ENCODE measurements at regions not wholly inside any gene's neighbourhood (a gene's known extent, or its start where the extent isn't known, plus 50 kb on each side); places are given as distances from the start of the nearest gene placed in this dataset.

DNA sequence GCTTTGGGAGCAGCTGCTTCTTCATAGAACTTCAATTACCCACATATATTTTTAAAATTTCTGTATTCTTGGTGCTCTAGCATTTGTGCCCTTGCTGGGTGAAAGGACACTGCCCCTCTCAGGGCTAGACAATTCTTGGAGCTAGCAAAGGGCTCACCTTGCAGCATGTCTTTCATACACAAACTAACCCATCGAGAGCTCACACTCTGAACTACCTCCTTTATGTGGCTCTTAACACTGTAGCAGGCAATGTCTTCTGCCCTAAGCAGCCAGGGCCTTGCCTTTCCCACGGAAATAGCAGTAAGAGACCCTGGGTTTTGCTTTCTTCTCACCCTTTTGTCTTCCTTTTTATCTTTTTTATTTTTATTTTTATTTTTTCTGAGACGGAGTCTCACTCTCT lies 234.0 kb downstream of the ACTR3 start:
- Mint-ChIP-seq H3K4me3 (ENCODE audit: unreplicated experiment) (no peak overlapping the region), H3K36me3 (ENCODE audit: low read depth, unreplicated experiment) (no peaks in the 10 kb centered on the region), H3K27me3 (ENCODE audit: low read depth, unreplicated experiment) (peaks cover 2% of the 10 kb centered on the region), H3K27ac (ENCODE audit: unreplicated experiment) (no peak overlapping the region), H3K9me3 (ENCODE audit: unreplicated experiment) (no peaks in the 10 kb centered on the region), H3K4me1 (ENCODE audit: low read depth, unreplicated experiment) (no peaks in the 10 kb centered on the region)
- TF ChIP-seq, protein P1, sequence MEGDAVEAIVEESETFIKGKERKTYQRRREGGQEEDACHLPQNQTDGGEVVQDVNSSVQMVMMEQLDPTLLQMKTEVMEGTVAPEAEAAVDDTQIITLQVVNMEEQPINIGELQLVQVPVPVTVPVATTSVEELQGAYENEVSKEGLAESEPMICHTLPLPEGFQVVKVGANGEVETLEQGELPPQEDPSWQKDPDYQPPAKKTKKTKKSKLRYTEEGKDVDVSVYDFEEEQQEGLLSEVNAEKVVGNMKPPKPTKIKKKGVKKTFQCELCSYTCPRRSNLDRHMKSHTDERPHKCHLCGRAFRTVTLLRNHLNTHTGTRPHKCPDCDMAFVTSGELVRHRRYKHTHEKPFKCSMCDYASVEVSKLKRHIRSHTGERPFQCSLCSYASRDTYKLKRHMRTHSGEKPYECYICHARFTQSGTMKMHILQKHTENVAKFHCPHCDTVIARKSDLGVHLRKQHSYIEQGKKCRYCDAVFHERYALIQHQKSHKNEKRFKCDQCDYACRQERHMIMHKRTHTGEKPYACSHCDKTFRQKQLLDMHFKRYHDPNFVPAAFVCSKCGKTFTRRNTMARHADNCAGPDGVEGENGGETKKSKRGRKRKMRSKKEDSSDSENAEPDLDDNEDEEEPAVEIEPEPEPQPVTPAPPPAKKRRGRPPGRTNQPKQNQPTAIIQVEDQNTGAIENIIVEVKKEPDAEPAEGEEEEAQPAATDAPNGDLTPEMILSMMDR (IDR thresholded peaks at IDR 0.05; ENCODE audit: insufficient read depth, low read depth, low read length) = no peak
- no peak for TF ChIP-seq EZH2 (IDR thresholded peaks at IDR 0.05; ENCODE audit: insufficient read depth, low read length)
- no peak overlapping the region for H3K9ac ChIP-seq (ENCODE audit: low read length)
- H3K27ac ChIP-seq (ENCODE audit: low read depth, low read length) = no peak overlapping the region
- FAIRE-seq (no peak), DNase-seq (ENCODE audit: low read depth) (no peak)
- no peaks in the 10 kb centered on the region for H3K9me3 ChIP-seq (ENCODE audit: insufficient read depth, low read depth, low read length)
- H3K79me2 ChIP-seq (ENCODE audit: insufficient read depth, low read length) = no peaks in the 10 kb centered on the region
- no peak overlapping the region for H3K4me3 ChIP-seq (ENCODE audit: insufficient read depth, low read depth, low read length)
- no peak overlapping the region for H2AFZ ChIP-seq (ENCODE audit: low read depth, low read length)
- H3K4me2 ChIP-seq (ENCODE audit: low read length) = no peak overlapping the region
- H3K27me3 ChIP-seq (ENCODE audit: insufficient read depth, low read length) = no peaks in the 10 kb centered on the region
- no peaks in the 10 kb centered on the region for H3K36me3 ChIP-seq (ENCODE audit: insufficient read depth, low read length)
- no peaks in the 10 kb centered on the region for H3K4me1 ChIP-seq (ENCODE audit: insufficient read depth, low read length)
- H4K20me1 ChIP-seq (ENCODE audit: insufficient read depth, low read length) = no peaks in the 10 kb centered on the region

DNA sequence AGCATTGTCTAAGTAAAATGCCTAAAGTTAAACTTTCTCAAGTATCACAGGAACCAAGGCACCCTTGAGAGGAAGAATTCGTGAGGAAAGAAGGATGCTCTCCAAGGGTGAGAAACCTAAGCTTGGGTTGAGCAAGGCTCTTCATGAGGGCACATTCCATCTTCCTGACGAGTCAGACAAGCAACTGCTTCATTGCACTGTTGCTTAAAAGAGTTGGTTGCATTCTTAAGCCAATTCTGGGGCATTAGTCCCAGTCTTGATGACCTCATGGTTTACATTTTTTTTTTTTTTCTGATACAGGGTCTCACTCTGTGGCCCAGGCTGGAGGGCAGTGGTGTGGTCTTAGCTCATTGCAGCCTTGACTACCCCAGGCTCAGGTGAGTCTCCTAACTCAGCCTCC lies 237.5 kb downstream of the ACTR3 start:
- H4K20me1 ChIP-seq (ENCODE audit: insufficient read depth, low read length) = no peaks in the 10 kb centered on the region
- H3K9ac ChIP-seq (ENCODE audit: low read length) = no peak overlapping the region
- H3K4me3 ChIP-seq (ENCODE audit: insufficient read depth, low read depth, low read length) = no peak overlapping the region
- H3K4me1 Mint-ChIP-seq (ENCODE audit: low read depth, unreplicated experiment) = no peaks in the 10 kb centered on the region
- FAIRE-seq (no peak), DNase-seq (ENCODE audit: low read depth) (peak; percentile 20)
- no peak overlapping the region for H2AFZ ChIP-seq (ENCODE audit: low read depth, low read length)
- H3K9me3 ChIP-seq (ENCODE audit: insufficient read depth, low read depth, low read length) = no peaks in the 10 kb centered on the region
- H3K27me3 ChIP-seq (ENCODE audit: insufficient read depth, low read length) = no peaks in the 10 kb centered on the region
- H3K36me3 Mint-ChIP-seq (ENCODE audit: low read depth, unreplicated experiment) = no peaks in the 10 kb centered on the region
- no peak overlapping the region for H3K27ac Mint-ChIP-seq (ENCODE audit: unreplicated experiment)
- TF ChIP-seq, protein P1 (IDR thresholded peaks at IDR 0.05; ENCODE audit: insufficient read depth, low read depth, low read length) = no peak
- no peak for TF ChIP-seq EZH2 (IDR thresholded peaks at IDR 0.05; ENCODE audit: insufficient read depth, low read length)
- H3K9me3 Mint-ChIP-seq (ENCODE audit: unreplicated experiment) = no peaks in the 10 kb centered on the region
- no peaks in the 10 kb centered on the region for H3K4me1 ChIP-seq (ENCODE audit: insufficient read depth, low read length)
- H3K27me3 Mint-ChIP-seq (ENCODE audit: low read depth, unreplicated experiment) = peaks cover 3% of the 10 kb centered on the region
- H3K4me3 Mint-ChIP-seq (ENCODE audit: unreplicated experiment) = no peak overlapping the region
- no peaks in the 10 kb centered on the region for H3K36me3 ChIP-seq (ENCODE audit: insufficient read depth, low read length)
- no peak overlapping the region for H3K27ac ChIP-seq (ENCODE audit: low read depth, low read length)
- no peak overlapping the region for H3K4me2 ChIP-seq (ENCODE audit: low read length)
- H3K79me2 ChIP-seq (ENCODE audit: insufficient read depth, low read length) = no peaks in the 10 kb centered on the region

DNA sequence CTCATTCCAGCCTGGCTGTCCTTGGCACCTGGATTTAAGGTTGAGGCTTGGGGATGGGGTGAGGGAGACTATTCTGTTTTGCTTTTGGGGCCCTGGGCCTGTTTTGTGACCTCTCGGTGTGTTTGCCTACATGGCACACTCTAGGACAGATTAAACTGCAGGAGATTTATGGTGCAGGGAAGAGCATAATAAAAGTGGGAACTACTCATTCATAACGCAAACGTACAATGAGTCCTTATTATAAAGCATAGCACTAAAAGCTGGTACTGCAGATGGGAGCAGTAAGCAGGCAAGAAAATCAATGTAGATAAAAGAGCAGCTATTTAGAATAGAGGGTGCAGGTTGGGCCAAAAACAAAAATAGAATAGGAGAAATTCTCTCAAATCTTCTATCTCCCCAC lies 238.4 kb downstream of the ACTR3 start:
- FAIRE-seq (no peak), DNase-seq (ENCODE audit: low read depth) (no peak)
- no peak overlapping the region for H3K9ac ChIP-seq (ENCODE audit: low read length)
- H3K27me3 ChIP-seq (ENCODE audit: insufficient read depth, low read length) = no peaks in the 10 kb centered on the region
- no peaks in the 10 kb centered on the region for H3K79me2 ChIP-seq (ENCODE audit: insufficient read depth, low read length)
- no peaks in the 10 kb centered on the region for H3K9me3 ChIP-seq (ENCODE audit: insufficient read depth, low read depth, low read length)
- Mint-ChIP-seq H3K4me3 (ENCODE audit: unreplicated experiment) (no peak overlapping the region), H3K27ac (ENCODE audit: unreplicated experiment) (no peak overlapping the region), H3K9me3 (ENCODE audit: unreplicated experiment) (no peaks in the 10 kb centered on the region), H3K36me3 (ENCODE audit: low read depth, unreplicated experiment) (no peaks in the 10 kb centered on the region), H3K27me3 (ENCODE audit: low read depth, unreplicated experiment) (peaks cover 2% of the 10 kb centered on the region), H3K4me1 (ENCODE audit: low read depth, unreplicated experiment) (no peaks in the 10 kb centered on the region)
- H2AFZ ChIP-seq (ENCODE audit: low read depth, low read length) = no peak overlapping the region
- no peaks in the 10 kb centered on the region for H3K4me1 ChIP-seq (ENCODE audit: insufficient read depth, low read length)
- H3K27ac ChIP-seq (ENCODE audit: low read depth, low read length) = no peak overlapping the region
- no peak overlapping the region for H3K4me3 ChIP-seq (ENCODE audit: insufficient read depth, low read depth, low read length)
- TF ChIP-seq, protein P1 (IDR thresholded peaks at IDR 0.05; ENCODE audit: insufficient read depth, low read depth, low read length) = no peak
- TF ChIP-seq EZH2 (IDR thresholded peaks at IDR 0.05; ENCODE audit: insufficient read depth, low read length) = no peak
- no peaks in the 10 kb centered on the region for H4K20me1 ChIP-seq (ENCODE audit: insufficient read depth, low read length)
- H3K36me3 ChIP-seq (ENCODE audit: insufficient read depth, low read length) = no peaks in the 10 kb centered on the region
- H3K4me2 ChIP-seq (ENCODE audit: low read length) = no peak overlapping the region
